ENCODE measurements at regions not wholly inside any gene's neighbourhood (a gene's known extent, or its start where the extent isn't known, plus 50 kb on each side); places are given as distances from the start of the nearest gene placed in this dataset.
A peak's percentile ranks its signal among the peaks of the same experiment; 100 is the strongest.

DNA sequence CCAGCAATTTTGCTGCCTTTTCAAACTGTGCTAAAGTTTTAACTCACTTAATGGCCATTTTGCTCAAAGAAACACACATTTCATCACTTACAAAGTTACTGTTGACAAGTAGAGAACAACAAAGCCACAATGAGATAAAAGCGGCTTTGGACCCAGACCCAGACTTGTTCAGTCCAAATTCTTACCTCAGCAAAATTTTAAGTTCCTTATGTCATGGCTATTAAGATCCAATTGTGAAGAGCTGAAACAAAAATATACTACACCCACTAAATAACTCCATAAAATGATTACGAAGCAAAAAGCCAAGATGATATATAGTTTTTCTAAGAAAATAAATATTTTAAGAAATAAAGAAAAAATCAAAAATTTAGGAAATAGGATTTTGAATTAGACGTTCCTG lies 137.0 kb upstream of the INPP4B start:
- ATAC-seq (ENCODE audit: low FRiP score) (no peak), DNase-seq (no peak)
- Histone ChIP-seq H3K36me3 (ENCODE audit: control insufficient read depth in 1 of 2, insufficient read depth in 2 of 2, low read length in 1 of 2) (no peaks in the 10 kb centered on the region), H3K4me1 (ENCODE audit: control insufficient read depth in 1 of 2, insufficient read depth in 2 of 2, low read length in 2 of 2) (no peaks in the 10 kb centered on the region), H3K4me3 (ENCODE audit: low read length in 2 of 2) (no peak overlapping the region), H3K27ac (ENCODE audit: low read depth in 1 of 2, low read length in 2 of 2) (no peak overlapping the region), H3K9me3 (ENCODE audit: control insufficient read depth, low read length) (no peaks in the 10 kb centered on the region), H3K27me3 (ENCODE audit: control insufficient read depth in 1 of 2, insufficient read depth in 2 of 2, low read length in 1 of 2) (no peaks in the 10 kb centered on the region)
- 15 to 19% methylated on average over 3 of the region's 3 CpGs for WGBS, 2 donors
- intact Hi-C loops (cut with DNase I), result no loop called here

DNA sequence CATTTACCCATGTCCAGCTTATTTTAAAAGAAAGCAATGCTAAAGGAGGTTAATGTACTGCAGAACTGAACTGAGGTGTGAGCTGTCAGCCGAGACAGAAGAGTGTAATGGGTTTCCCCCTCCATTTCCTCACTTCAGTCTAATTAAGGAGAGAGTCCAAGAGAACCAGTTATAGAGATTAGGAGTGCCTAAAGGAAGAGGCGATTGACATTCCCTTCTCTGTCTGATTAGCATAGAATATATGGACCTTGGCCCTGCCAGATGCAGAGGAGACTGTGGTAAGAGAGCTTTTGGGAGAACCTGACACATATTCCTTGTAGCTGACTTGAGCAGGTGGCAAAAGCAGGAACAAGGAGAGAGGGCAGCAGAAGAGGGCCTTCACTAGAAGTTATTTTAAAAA lies 137.5 kb upstream of the INPP4B start:
- H3K27ac ChIP-seq (ENCODE audit: low read depth in 1 of 2, low read length in 2 of 2), result no peak overlapping the region
- no peaks in the 10 kb centered on the region for H3K27me3 ChIP-seq (ENCODE audit: control insufficient read depth in 1 of 2, insufficient read depth in 2 of 2, low read length in 1 of 2)
- 61 to 73% methylated on average over 2 of the region's 2 CpGs for WGBS, 2 donors
- H3K4me1 ChIP-seq (ENCODE audit: control insufficient read depth in 1 of 2, insufficient read depth in 2 of 2, low read length in 2 of 2), result no peaks in the 10 kb centered on the region
- ATAC-seq (ENCODE audit: low FRiP score), result no peak
- no peak for DNase-seq
- H3K36me3 ChIP-seq (ENCODE audit: control insufficient read depth in 1 of 2, insufficient read depth in 2 of 2, low read length in 1 of 2), result no peaks in the 10 kb centered on the region
- H3K9me3 ChIP-seq (ENCODE audit: control insufficient read depth, low read length), result no peaks in the 10 kb centered on the region
- intact Hi-C loops (cut with DNase I), result no loop called here
- no peak overlapping the region for H3K4me3 ChIP-seq (ENCODE audit: low read length in 2 of 2)

DNA sequence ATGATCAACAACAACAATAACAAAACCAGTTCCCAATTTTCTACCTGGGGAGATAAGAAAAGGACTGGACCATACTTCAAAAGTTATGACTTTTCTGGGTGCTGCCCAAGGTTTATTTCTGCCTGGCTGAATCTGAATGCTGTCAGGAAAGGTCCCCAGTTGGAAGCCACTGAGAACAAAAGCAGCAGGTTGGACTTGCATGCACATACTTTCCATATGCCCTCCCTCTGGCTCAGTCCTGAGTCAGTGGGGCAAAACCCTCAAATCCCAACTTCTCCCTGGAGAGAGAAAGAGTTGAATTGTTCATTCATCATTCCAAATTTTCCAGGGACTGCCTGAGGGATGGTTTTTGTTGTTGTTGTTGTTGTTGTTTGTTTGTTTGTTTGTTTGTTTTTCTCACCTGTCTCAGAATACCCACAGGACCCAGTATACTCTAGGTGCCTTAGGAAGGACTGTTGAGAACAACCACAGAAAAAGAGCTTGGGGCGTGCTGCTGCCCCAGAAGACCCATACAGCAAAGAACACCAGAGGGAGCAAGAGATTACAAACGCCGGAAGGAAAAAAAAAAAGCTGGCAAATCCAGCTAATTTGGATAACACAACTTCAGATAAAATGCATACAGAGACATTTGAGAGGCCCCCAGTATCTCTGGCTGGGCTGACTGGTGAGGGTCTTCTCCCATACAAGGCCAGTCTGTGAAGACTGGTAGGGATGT lies 138.9 kb upstream of the INPP4B start:
- Histone ChIP-seq H3K4me3 (ENCODE audit: low read length in 2 of 2) (no peak overlapping the region), H3K9me3 (ENCODE audit: control insufficient read depth, low read length) (no peaks in the 10 kb centered on the region), H3K4me1 (ENCODE audit: control insufficient read depth in 1 of 2, insufficient read depth in 2 of 2, low read length in 2 of 2) (no peaks in the 10 kb centered on the region), H3K27me3 (ENCODE audit: control insufficient read depth in 1 of 2, insufficient read depth in 2 of 2, low read length in 1 of 2) (no peaks in the 10 kb centered on the region), H3K27ac (ENCODE audit: low read depth in 1 of 2, low read length in 2 of 2) (no peak overlapping the region), H3K36me3 (ENCODE audit: control insufficient read depth in 1 of 2, insufficient read depth in 2 of 2, low read length in 1 of 2) (no peaks in the 10 kb centered on the region)
- 33 to 43% methylated on average over 3 of the region's 3 CpGs for WGBS, 2 donors
- intact Hi-C loops (cut with DNase I), result no loop called here
- DNase-seq (no peak), ATAC-seq (ENCODE audit: low FRiP score) (no peak)

DNA sequence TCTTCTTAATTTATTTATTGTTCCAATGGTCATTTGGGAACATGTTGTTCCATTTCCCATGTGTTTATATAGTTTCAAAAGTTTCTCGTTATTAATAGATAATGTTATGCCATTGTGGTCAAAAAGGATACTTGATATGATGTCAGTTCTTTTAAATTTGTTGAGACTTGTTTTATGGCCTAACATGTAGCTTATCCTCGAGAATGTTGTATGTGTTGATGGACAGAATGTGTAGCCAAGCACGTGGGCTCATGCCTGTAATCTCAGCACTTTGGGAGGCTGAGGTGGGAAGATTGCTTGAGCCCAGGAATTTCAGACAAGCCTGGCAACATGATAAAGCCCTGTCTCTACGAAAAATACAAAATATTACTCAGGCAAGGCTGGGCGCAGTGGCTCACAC lies 168.5 kb upstream of the USP38 start:
- H3K4me1 ChIP-seq (ENCODE audit: control insufficient read depth in 1 of 2, insufficient read depth in 2 of 2, low read length in 2 of 2), result no peaks in the 10 kb centered on the region
- DNase-seq (no peak), ATAC-seq (ENCODE audit: low FRiP score) (no peak)
- H3K9me3 ChIP-seq (ENCODE audit: control insufficient read depth, low read length), result peaks cover 1% of the 10 kb centered on the region
- H3K27ac ChIP-seq (ENCODE audit: low read depth in 1 of 2, low read length in 2 of 2), result no peak overlapping the region
- intact Hi-C loops (cut with DNase I), result no loop called here
- H3K36me3 ChIP-seq (ENCODE audit: control insufficient read depth in 1 of 2, insufficient read depth in 2 of 2, low read length in 1 of 2), result no peaks in the 10 kb centered on the region
- H3K27me3 ChIP-seq (ENCODE audit: control insufficient read depth in 1 of 2, insufficient read depth in 2 of 2, low read length in 1 of 2), result no peaks in the 10 kb centered on the region
- no peak overlapping the region for H3K4me3 ChIP-seq (ENCODE audit: low read length in 2 of 2)
- WGBS, 2 donors, result 45 to 50% methylated on average over 5 of the region's 5 CpGs

DNA sequence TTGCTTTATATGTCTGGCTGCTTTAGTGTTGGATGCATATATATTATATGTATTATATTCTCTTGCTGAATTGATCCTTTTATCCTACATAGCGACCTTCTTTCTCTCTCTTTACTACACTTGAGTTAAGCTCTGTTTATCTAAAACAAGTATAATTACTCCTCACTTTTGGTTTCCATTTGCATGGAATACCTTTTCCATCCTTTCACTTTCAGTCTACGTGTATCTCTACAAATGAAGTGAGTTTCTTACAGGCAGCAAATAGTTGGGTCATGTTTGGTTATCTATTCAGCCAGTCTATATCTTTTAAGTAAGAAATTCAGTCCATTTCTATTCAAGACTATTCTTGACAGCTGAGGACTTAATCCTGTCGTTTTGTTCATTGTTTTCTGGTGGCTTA lies 167.5 kb upstream of the USP38 start:
- no peaks in the 10 kb centered on the region for H3K27me3 ChIP-seq (ENCODE audit: control insufficient read depth in 1 of 2, insufficient read depth in 2 of 2, low read length in 1 of 2)
- no peak for ATAC-seq (ENCODE audit: low FRiP score)
- peaks cover 1% of the 10 kb centered on the region for H3K9me3 ChIP-seq (ENCODE audit: control insufficient read depth, low read length)
- no peaks in the 10 kb centered on the region for H3K36me3 ChIP-seq (ENCODE audit: control insufficient read depth in 1 of 2, insufficient read depth in 2 of 2, low read length in 1 of 2)
- no peaks in the 10 kb centered on the region for H3K4me1 ChIP-seq (ENCODE audit: control insufficient read depth in 1 of 2, insufficient read depth in 2 of 2, low read length in 2 of 2)
- H3K4me3 ChIP-seq (ENCODE audit: low read length in 2 of 2), result no peak overlapping the region
- intact Hi-C loops (cut with DNase I), result no loop called here
- WGBS, 2 donors, result 54 to 56% methylated on average over 3 of the region's 3 CpGs
- no peak for DNase-seq
- H3K27ac ChIP-seq (ENCODE audit: low read depth in 1 of 2, low read length in 2 of 2), result no peak overlapping the region

DNA sequence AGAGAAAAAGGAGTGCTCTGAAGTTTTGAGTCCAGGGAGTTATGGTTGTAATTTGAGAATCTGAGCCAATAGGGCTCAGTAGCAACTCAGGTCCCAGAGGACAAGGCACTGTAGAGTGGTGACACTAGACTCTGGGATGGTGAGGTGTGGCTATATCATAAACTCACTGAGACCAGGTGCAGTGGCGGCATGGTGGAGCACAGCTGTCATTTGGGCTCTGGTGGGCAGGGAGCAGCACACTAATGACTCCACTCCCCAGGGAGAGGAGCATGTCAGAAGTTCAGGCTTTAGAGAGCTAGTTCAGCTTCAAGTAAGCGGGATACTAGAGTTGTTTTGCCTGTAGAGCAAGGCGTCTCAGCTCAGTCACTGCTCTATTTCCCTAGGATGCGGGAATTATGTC lies 165.4 kb upstream of the USP38 start:
- WGBS, 2 donors, result 86 to 87% methylated on average over 4 of the region's 4 CpGs

DNA sequence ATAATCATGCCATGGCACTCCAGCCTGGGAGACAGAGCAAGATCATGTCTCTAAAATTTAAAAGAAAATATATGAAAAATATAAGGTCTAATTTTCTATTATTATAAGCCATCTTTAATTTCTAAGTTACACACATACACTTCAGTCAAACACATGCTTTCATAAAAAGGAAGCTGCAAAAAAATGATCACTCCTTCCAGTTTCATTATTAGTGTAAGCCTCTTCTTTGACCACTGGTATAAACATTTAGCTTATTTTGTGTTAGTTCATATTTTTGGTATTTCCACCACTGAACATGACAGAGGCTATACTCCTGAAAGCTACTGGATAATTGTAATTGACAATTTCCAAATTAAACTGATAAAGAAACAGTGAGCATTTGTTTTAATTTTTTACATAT lies 163.3 kb upstream of the USP38 start:
- Histone ChIP-seq H3K27me3 (ENCODE audit: control insufficient read depth in 1 of 2, insufficient read depth in 2 of 2, low read length in 1 of 2) (no peaks in the 10 kb centered on the region), H3K36me3 (ENCODE audit: control insufficient read depth in 1 of 2, insufficient read depth in 2 of 2, low read length in 1 of 2) (no peaks in the 10 kb centered on the region), H3K4me3 (ENCODE audit: low read length in 2 of 2) (no peak overlapping the region), H3K27ac (ENCODE audit: low read depth in 1 of 2, low read length in 2 of 2) (no peak overlapping the region), H3K4me1 (ENCODE audit: control insufficient read depth in 1 of 2, insufficient read depth in 2 of 2, low read length in 2 of 2) (peaks cover 0 to 1% of the 10 kb centered on the region in 2 donors), H3K9me3 (ENCODE audit: control insufficient read depth, low read length) (peaks cover 1% of the 10 kb centered on the region)
- ATAC-seq (ENCODE audit: low FRiP score) (no peak), DNase-seq (no peak)
- intact Hi-C loops (cut with DNase I), result loop anchor here in 1 of 2 donors (10.0 kb wide), 1 partner anchor 897 kb away; no protein-coding TSS in a partner anchor

More for the DNA sequence above, 165.4 kb upstream of the USP38 start:
- Histone ChIP-seq H3K27ac (ENCODE audit: low read depth in 1 of 2, low read length in 2 of 2) (no peak overlapping the region), H3K27me3 (ENCODE audit: control insufficient read depth in 1 of 2, insufficient read depth in 2 of 2, low read length in 1 of 2) (no peaks in the 10 kb centered on the region), H3K9me3 (ENCODE audit: control insufficient read depth, low read length) (peaks cover 1% of the 10 kb centered on the region), H3K36me3 (ENCODE audit: control insufficient read depth in 1 of 2, insufficient read depth in 2 of 2, low read length in 1 of 2) (no peaks in the 10 kb centered on the region), H3K4me3 (ENCODE audit: low read length in 2 of 2) (no peak overlapping the region), H3K4me1 (ENCODE audit: control insufficient read depth in 1 of 2, insufficient read depth in 2 of 2, low read length in 2 of 2) (peaks cover 0 to 1% of the 10 kb centered on the region in 2 donors)
- DNase-seq, result no peak
- intact Hi-C loops (cut with DNase I), result no loop called here
- no peak for ATAC-seq (ENCODE audit: low FRiP score)

DNA sequence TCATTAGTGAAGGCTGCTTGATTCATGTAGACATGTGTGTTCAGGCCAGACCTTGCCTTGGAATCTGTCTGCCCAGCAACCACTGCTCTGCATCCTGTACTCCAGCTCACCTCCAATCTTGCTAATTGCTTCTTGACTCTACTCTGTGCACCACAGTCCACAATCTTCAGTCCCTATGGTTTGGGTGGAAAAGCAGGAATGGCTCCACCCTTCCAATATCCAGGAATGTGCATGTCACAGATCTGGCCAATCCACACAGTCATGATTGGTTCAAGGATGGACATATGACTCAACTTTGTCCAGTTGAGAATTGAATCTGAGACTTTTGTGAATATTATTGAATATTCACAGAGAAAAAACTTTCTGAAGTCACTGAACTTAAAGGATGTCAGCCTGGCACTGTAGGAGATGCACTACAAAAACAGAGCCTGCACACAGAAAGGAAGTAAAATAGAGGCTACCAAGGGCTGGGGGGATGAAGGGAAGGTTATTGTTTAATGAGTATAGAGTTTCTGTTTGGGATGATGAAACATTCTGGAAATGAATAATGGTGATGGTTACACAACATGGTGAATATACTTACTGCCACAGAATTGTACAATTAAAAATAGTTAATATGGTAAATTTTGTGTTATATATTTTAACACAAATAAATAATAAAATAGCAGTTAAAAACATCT lies 161.3 kb upstream of the USP38 start:
- intact Hi-C loops (cut with DNase I), result loop anchor here in 1 of 2 donors (10.0 kb wide), 1 partner anchor 899 kb away; no protein-coding TSS in a partner anchor

More for the DNA sequence above, 161.3 kb upstream of the USP38 start:
- no peak overlapping the region for H3K4me3 ChIP-seq (ENCODE audit: low read length in 2 of 2)
- no peaks in the 10 kb centered on the region for H3K36me3 ChIP-seq (ENCODE audit: control insufficient read depth in 1 of 2, insufficient read depth in 2 of 2, low read length in 1 of 2)
- H3K27ac ChIP-seq (ENCODE audit: low read depth in 1 of 2, low read length in 2 of 2), result no peak overlapping the region
- ATAC-seq (ENCODE audit: low FRiP score) (peak; percentile 26), DNase-seq (no peak)
- peaks cover 1% of the 10 kb centered on the region for H3K9me3 ChIP-seq (ENCODE audit: control insufficient read depth, low read length)
- no peaks in the 10 kb centered on the region for H3K27me3 ChIP-seq (ENCODE audit: control insufficient read depth in 1 of 2, insufficient read depth in 2 of 2, low read length in 1 of 2)
- H3K4me1 ChIP-seq (ENCODE audit: control insufficient read depth in 1 of 2, insufficient read depth in 2 of 2, low read length in 2 of 2), result peaks cover 0 to 1% of the 10 kb centered on the region in 2 donors

Measured in aorta (tissue), 5 donors.